ENCODE measurements at regions not wholly inside any gene's neighbourhood (a gene's known extent, or its start where the extent isn't known, plus 50 kb on each side); places are given as distances from the start of the nearest gene placed in this dataset.

GRCh38 chr5:159749146-159749545 is 167.1 kb upstream of the ADRA1B start:
- Histone ChIP-seq H3K4me1 (no peaks in the 10 kb centered on the region), H3K9me3 (peaks cover 0 to 14% (median 0%) of the 10 kb centered on the region in 11 donors), H3K4me3 (no peak overlapping the region), H3K27ac (no peak overlapping the region), H3K27me3 (no peaks in the 10 kb centered on the region), H3K36me3 (no peaks in the 10 kb centered on the region)
- intact Hi-C loops (cut with DNase I) = no loop called here
- no peak for DNase-seq
- no peak for TF ChIP-seq CTCF (IDR thresholded peaks at IDR 0.05)
- ATAC-seq = no peak

- Histone ChIP-seq H3K27me3 (no peaks in the 10 kb centered on the region), H3K36me3 (no peaks in the 10 kb centered on the region), H3K4me3 (no peak overlapping the region), H3K9me3 (peaks cover 0 to 14% (median 0%) of the 10 kb centered on the region in 11 donors), H3K27ac (no peak overlapping the region), H3K4me1 (no peaks in the 10 kb centered on the region)
- TF ChIP-seq CTCF (IDR thresholded peaks at IDR 0.05) = no peak
- intact Hi-C loops (cut with DNase I) = no loop called here
- ATAC-seq = no peak
- no peak for DNase-seq
- WGBS, 2 donors = 57 to 58% methylated on average over 5 of the region's 5 CpGs
Measured at GRCh38 chr5:159750226-159750625, 166.1 kb upstream of the ADRA1B start.

- Histone ChIP-seq H3K9me3 (peaks cover 0 to 14% (median 0%) of the 10 kb centered on the region in 11 donors), H3K4me1 (no peaks in the 10 kb centered on the region), H3K27ac (no peak overlapping the region), H3K36me3 (no peaks in the 10 kb centered on the region), H3K27me3 (no peaks in the 10 kb centered on the region), H3K4me3 (no peak overlapping the region)
- no peak for TF ChIP-seq CTCF (IDR thresholded peaks at IDR 0.05)
- ATAC-seq (no peak), DNase-seq (no peak)
- intact Hi-C loops (cut with DNase I) = loop anchor here in 1 of 10 donors (1.0 kb wide), 1 partner anchor 21 kb away; no protein-coding TSS in a partner anchor
- 86 to 87% methylated on average over 3 of the region's 3 CpGs for WGBS, 2 donors
Measured at GRCh38 chr5:159751459-159751858, 164.8 kb upstream of the ADRA1B start.

- Histone ChIP-seq H3K4me1 (no peaks in the 10 kb centered on the region), H3K9me3 (peaks cover 0 to 14% (median 0%) of the 10 kb centered on the region in 11 donors), H3K27ac (no peak overlapping the region), H3K4me3 (no peak overlapping the region), H3K36me3 (no peaks in the 10 kb centered on the region), H3K27me3 (no peaks in the 10 kb centered on the region)
- TF ChIP-seq CTCF (IDR thresholded peaks at IDR 0.05) = no peak
- ATAC-seq (no peak), DNase-seq (no peak)
- intact Hi-C loops (cut with DNase I) = no loop called here
- WGBS, 2 donors = 62 to 70% methylated on average over 7 of the region's 7 CpGs
Measured at GRCh38 chr5:159752622-159753275, 163.5 kb upstream of the ADRA1B start.

Data from heart right ventricle (tissue), 16 donors.